ENCODE measurements at regions not wholly inside any gene's neighbourhood (a gene's known extent, or its start where the extent isn't known, plus 50 kb on each side); places are given as distances from the start of the nearest gene placed in this dataset.
A peak's percentile ranks its signal among the peaks of the same experiment; 100 is the strongest.

- ChIA-PET POLR2A (no interaction called here), CTCF (no interaction called here)
- H2AFZ ChIP-seq (ENCODE audit: low read depth): peak overlapping the region; percentile 61; the same call in 1 of the 2 replicates
These were observed 63.3 kb downstream of the BOD1L2 start for GRCh38 chr18:57210107-57210715.

GRCh38 chr18:57210716-57211411, 64.0 kb downstream of the BOD1L2 start:
- H2AFZ ChIP-seq (ENCODE audit: low read depth): peak overlapping the region; percentile 61; the same call in 1 of the 2 replicates
- H3K4me3 ChIP-seq (ENCODE audit: low read depth in 2 of 2, low read length in 1 of 2): no peak overlapping the region
- H3K9ac ChIP-seq: no peak overlapping the region
- 22% methylated on average over 1 of the region's 1 CpG for WGBS (ENCODE audit: low lambda C conversion rate)
- H3K27ac ChIP-seq (ENCODE audit: low read depth in 2 of 2, low read length in 1 of 2): no peak overlapping the region
- no peaks in the 10 kb centered on the region for H4K20me1 ChIP-seq (ENCODE audit: insufficient read depth)
- TF ChIP-seq EP300 (IDR thresholded peaks at IDR 0.05; ENCODE audit: borderline replicate concordance in 1 of 2, low read depth in 1 of 2, low read length in 1 of 2): no peak
- TF ChIP-seq MEF2A (IDR thresholded peaks at IDR 0.05; ENCODE audit: borderline replicate concordance, low read depth): no peak
- TF ChIP-seq SIN3A (IDR thresholded peaks at IDR 0.05; ENCODE audit: borderline replicate concordance, low read depth, low read length): no peak
- no peak for TF ChIP-seq ELF1 (IDR thresholded peaks at IDR 0.05)
- no peak for TF ChIP-seq CTCF (IDR thresholded peaks at IDR 0.05)
- no peak for TF ChIP-seq RXRA (IDR thresholded peaks at IDR 0.05; ENCODE audit: borderline replicate concordance, low read depth)
- TF ChIP-seq SMC3 (IDR thresholded peaks at IDR 0.05; ENCODE audit: low read depth, low read length): no peak
- no peak for TF ChIP-seq RAD21 (IDR thresholded peaks at IDR 0.05; ENCODE audit: low read length)
- TF ChIP-seq YY1 (IDR thresholded peaks at IDR 0.05; ENCODE audit: low read depth): no peak
- TF ChIP-seq TEAD4 (IDR thresholded peaks at IDR 0.05; ENCODE audit: borderline replicate concordance, insufficient read depth): no peak
- TF ChIP-seq REST (IDR thresholded peaks at IDR 0.05; ENCODE audit: low read depth, low read length): no peak
- no peak for TF ChIP-seq JUND (IDR thresholded peaks at IDR 0.05)
- TF ChIP-seq USF1 (IDR thresholded peaks at IDR 0.05; ENCODE audit: borderline replicate concordance, low read depth): no peak
- no peaks in the 10 kb centered on the region for H3F3A ChIP-seq (replicated peaks; ENCODE audit: insufficient read depth)
- H3K4me2 ChIP-seq: peak overlapping the region; percentile 42; the same call in 1 of the 2 replicates
- no peaks in the 10 kb centered on the region for H3K9me3 ChIP-seq
- H3K4me1 ChIP-seq (ENCODE audit: control insufficient read depth in 1 of 2, insufficient read depth in 2 of 2, low read depth in 1 of 2, low read length in 1 of 2): peaks cover 0 to 6% of the 10 kb centered on the region in 2 experiments; a peak in 2 of 4 replicates
- no peaks in the 10 kb centered on the region for H3K79me2 ChIP-seq (ENCODE audit: insufficient read depth)
- no peak for DNase-seq
- H3K36me3 ChIP-seq (replicated peaks in 1 of 2; ENCODE audit: control insufficient read depth in 1 of 2, insufficient read depth in 2 of 2, low read length in 1 of 2): no peaks in the 10 kb centered on the region
- no peaks in the 10 kb centered on the region for H3K9me2 ChIP-seq
- ChIA-PET POLR2A (no interaction called here), CTCF (no interaction called here)
- H3K27me3 ChIP-seq (ENCODE audit: insufficient read depth): no peaks in the 10 kb centered on the region

More at GRCh38 chr18:57210107-57210715, 63.3 kb downstream of the BOD1L2 start:
- Histone ChIP-seq H3K9me2 (no peaks in the 10 kb centered on the region), H3K4me3 (ENCODE audit: low read depth in 2 of 2, low read length in 1 of 2) (no peak overlapping the region), H3K79me2 (ENCODE audit: insufficient read depth) (no peaks in the 10 kb centered on the region), H3K36me3 (replicated peaks in 1 of 2; ENCODE audit: control insufficient read depth in 1 of 2, insufficient read depth in 2 of 2, low read length in 1 of 2) (no peaks in the 10 kb centered on the region), H3K27me3 (ENCODE audit: insufficient read depth) (no peaks in the 10 kb centered on the region; the same call in 1 of the 2 replicates), H3K27ac (ENCODE audit: low read depth in 2 of 2, low read length in 1 of 2) (no peak overlapping the region), H4K20me1 (ENCODE audit: insufficient read depth) (no peaks in the 10 kb centered on the region), H3K9me3 (no peaks in the 10 kb centered on the region), H3K9ac (no peak overlapping the region), H3K4me1 (ENCODE audit: control insufficient read depth in 1 of 2, insufficient read depth in 2 of 2, low read depth in 1 of 2, low read length in 1 of 2) (peaks cover 0 to 6% of the 10 kb centered on the region in 2 experiments; a peak in 2 of 4 replicates), H3K4me2 (peak overlapping the region; percentile 42; the same call in 1 of the 2 replicates), H3F3A (replicated peaks; ENCODE audit: insufficient read depth) (no peaks in the 10 kb centered on the region)
- TF ChIP-seq JUND (IDR thresholded peaks at IDR 0.05) (peak; percentile 17; the same call in 1 of the 2 replicates), NFIC (IDR thresholded peaks at IDR 0.05; ENCODE audit: borderline replicate concordance) (no peak), YY1 (IDR thresholded peaks at IDR 0.05; ENCODE audit: low read depth) (no peak), FOSL2 (IDR thresholded peaks at IDR 0.05; ENCODE audit: borderline replicate concordance, low read depth) (peak; percentile 57; the same call in 1 of the 2 replicates), NRF1 (IDR thresholded peaks at IDR 0.05; ENCODE audit: low read depth, low read length) (no peak)
- 34% methylated on average over 8 of the region's 11 CpGs for WGBS (ENCODE audit: low lambda C conversion rate)
- no peak for DNase-seq
